IMR-90 (cell line): ENCODE measurements at regions not wholly inside any gene's neighbourhood (a gene's known extent, or its start where the extent isn't known, plus 50 kb on each side); places are given as distances from the start of the nearest gene placed in this dataset.

ENCODE experiments used
- ATAC-seq: fragments of 200-7000 bp; cut with Tn5 transposase; 2 replicates; pipeline ENCODE4 v1.9.1; 2020; ENCODE audit warnings: low read depth, mild to moderate bottlenecking, moderate library complexity
- BruUV-seq: library from RNA; stranded (reverse); fragments of 400-500 nt; replicated peaks from 2 replicates; lab custom pipeline; 2021; lab: Mats Ljungman, UMichigan
- CTCF ChIA-PET: fragments of 300-600 bp; formaldehyde crosslinking; extraction: SDS; loops from one replicate; lab custom pipeline; 2021; ENCODE audit warnings: antibody characterized with exemption; lab: Yijun Ruan, JAX
- POLR2A ChIA-PET: fragments of 300-600 bp; sonication (Branson Sonifier 250); formaldehyde crosslinking; loops from one replicate; lab custom pipeline; 2022; ENCODE audit warnings: antibody characterized with exemption; ENCODE audit not compliant: unreplicated experiment; lab: Charles Lee
- DNase-seq: peaks from one replicate; pipeline ENCODE4 v3.0.0; 2013
- H2AFZ ChIP-seq: replicated peaks from 2 replicates; pipeline ENCODE3; 2013; ENCODE audit warnings: low read length, mild to moderate bottlenecking; ENCODE audit not compliant: poor library complexity
- H2AK5ac ChIP-seq: 2 replicates; pipeline ENCODE4 v1.6.1; 2013; ENCODE audit warnings: low read depth, low read length, inconsistent platforms
- H2AK9ac ChIP-seq: replicated peaks from 2 replicates; pipeline ENCODE3; 2013; ENCODE audit warnings: mild to moderate bottlenecking, low read depth, low read length, moderate library complexity; ENCODE audit not compliant: poor library complexity
- H2BK120ac ChIP-seq: 2 replicates; pipeline ENCODE4 v1.6.1; 2013; ENCODE audit warnings: low read depth, low read length, inconsistent platforms
- H2BK15ac ChIP-seq: 3 replicates; pipeline ENCODE4 v1.6.1; 2013; ENCODE audit warnings: low read depth, low read length, inconsistent platforms
- H2BK20ac ChIP-seq: 2 replicates; pipeline ENCODE4 v1.6.1; 2013; ENCODE audit warnings: low read depth, mild to moderate bottlenecking, inconsistent platforms, low read length, moderate library complexity
- H2BK5ac ChIP-seq: 2 replicates; pipeline ENCODE4 v1.6.1; 2013; ENCODE audit warnings: mild to moderate bottlenecking, low read depth, low read length, inconsistent platforms; ENCODE audit not compliant: poor library complexity, severe bottlenecking
- H3K14ac ChIP-seq: replicated peaks from 2 replicates; pipeline ENCODE4 v1.6.1; 2013; ENCODE audit warnings: low read depth, low read length, inconsistent platforms
- H3K18ac ChIP-seq: 2 replicates; pipeline ENCODE4 v1.6.1; 2013; ENCODE audit warnings: low read depth, low read length, control low read depth
- H3K23ac ChIP-seq: 2 replicates; pipeline ENCODE4 v1.6.1; 2013; ENCODE audit warnings: low read depth, low read length, inconsistent platforms
- H3K27ac ChIP-seq: 2 replicates; pipeline ENCODE4 v1.5.1; 2013; ENCODE audit warnings: mild to moderate bottlenecking, control low read depth, low read length; ENCODE audit not compliant: insufficient read depth
- H3K27me3 ChIP-seq: 2 replicates; pipeline ENCODE4 v1.6.1; 2013; ENCODE audit warnings: low read length; ENCODE audit not compliant: control insufficient read depth, insufficient read depth
- H3K36me3 ChIP-seq: 2 replicates; pipeline ENCODE4 v1.6.1; 2013; ENCODE audit warnings: low read length, mixed read lengths; ENCODE audit not compliant: control insufficient read depth, insufficient read depth
- H3K4ac ChIP-seq: 2 replicates; pipeline ENCODE4 v1.6.1; 2013; ENCODE audit warnings: low read depth, low read length, inconsistent platforms
- H3K4me1 ChIP-seq: 2 replicates; pipeline ENCODE4 v1.6.1; 2013; ENCODE audit warnings: low read length, mixed read lengths; ENCODE audit not compliant: control insufficient read depth, insufficient read depth
- H3K4me2 ChIP-seq: 2 replicates; pipeline ENCODE4 v1.6.1; 2013; ENCODE audit warnings: low read depth, mild to moderate bottlenecking, control low read depth, low read length, moderate library complexity
- H3K4me3 ChIP-seq: 2 replicates; pipeline ENCODE4 v1.5.1; 2013; ENCODE audit warnings: low read depth, mild to moderate bottlenecking, control low read depth, low read length, moderate library complexity; ENCODE audit not compliant: insufficient read depth
- H3K56ac ChIP-seq: 2 replicates; pipeline ENCODE4 v1.6.1; 2013; ENCODE audit warnings: low read length, inconsistent platforms; ENCODE audit not compliant: insufficient read depth; ENCODE audit errors: extremely low read depth
- H3K79me1 ChIP-seq, 2 experiments: 2 replicates each; pipeline ENCODE4 v1.6.1; 2013; ENCODE audit warnings: low read length in 2 of 2, inconsistent platforms in 1 of 2, low read depth in 1 of 2
- H3K9ac ChIP-seq: 2 replicates; pipeline ENCODE4 v1.6.1; 2013; ENCODE audit warnings: low read depth, low read length, control low read depth
- H3K9me1 ChIP-seq: 2 replicates; pipeline ENCODE4 v1.6.1; 2013; ENCODE audit warnings: low read length, inconsistent platforms; ENCODE audit not compliant: insufficient read depth
- H3K9me3 ChIP-seq: 2 replicates; pipeline ENCODE4 v1.6.1; 2013; ENCODE audit warnings: low read length; ENCODE audit not compliant: control insufficient read depth, insufficient read depth
- H4K20me1 ChIP-seq: 2 replicates; pipeline ENCODE4 v1.6.1; 2013; ENCODE audit warnings: low read length, inconsistent platforms; ENCODE audit not compliant: insufficient read depth
- H4K5ac ChIP-seq: 2 replicates; pipeline ENCODE4 v1.6.1; 2013; ENCODE audit warnings: mild to moderate bottlenecking, low read depth, low read length, control low read depth
- H4K8ac ChIP-seq, 2 experiments: 2 replicates each; pipeline ENCODE4 v1.6.1; 2013; ENCODE audit warnings: low read depth in 2 of 2, low read length in 2 of 2, control low read depth in 1 of 2, inconsistent platforms in 1 of 2
- H4K91ac ChIP-seq: 2 replicates; pipeline ENCODE4 v1.6.1; 2013; ENCODE audit warnings: low read depth, low read length, inconsistent platforms; ENCODE audit not compliant: insufficient read depth
- BHLHE40 ChIP-seq: fragments of 150-350 bp; IDR thresholded peaks from 2 replicates; pipeline ENCODE4 v1.6.1; 2016; ENCODE audit warnings: mild to moderate bottlenecking, low read depth, low read length
- CEBPB ChIP-seq: IDR thresholded peaks from 2 replicates; pipeline ENCODE4 v1.6.1; 2012; ENCODE audit warnings: low read depth, low read length, improper control_type of control experiment
- CHD1 ChIP-seq: IDR thresholded peaks from 2 replicates; pipeline ENCODE4 v1.6.1; 2012; ENCODE audit warnings: low read depth, low read length, improper control_type of control experiment
- CTCF ChIP-seq: conservative IDR thresholded peaks from 2 replicates; pipeline ENCODE4 v1.5.1; 2012; ENCODE audit warnings: mild to moderate bottlenecking, low read depth, low read length, improper control_type of control experiment
- ELK1 ChIP-seq: fragments of 150-350 bp; IDR thresholded peaks from 2 replicates; pipeline ENCODE4 v1.6.1; 2016; ENCODE audit warnings: low read depth, mild to moderate bottlenecking, low read length, moderate library complexity, borderline replicate concordance
- FOS ChIP-seq: fragments of 150-350 bp; IDR thresholded peaks from 2 replicates; pipeline ENCODE4 v1.6.1; 2016; ENCODE audit warnings: low read depth, low read length
- MAFK ChIP-seq: IDR thresholded peaks from 2 replicates; pipeline ENCODE4 v1.6.1; 2012; ENCODE audit warnings: low read depth, low read length, improper control_type of control experiment
- MAZ ChIP-seq: IDR thresholded peaks from 2 replicates; pipeline ENCODE4 v1.6.1; 2012; ENCODE audit warnings: low read depth, mild to moderate bottlenecking, low read length, improper control_type of control experiment, moderate library complexity, borderline replicate concordance
- MXI1 ChIP-seq: IDR thresholded peaks from 2 replicates; pipeline ENCODE4 v1.6.1; 2012; ENCODE audit warnings: low read depth, mild to moderate bottlenecking, low read length, moderate library complexity, borderline replicate concordance
- NFE2L2 ChIP-seq: fragments of 150-350 bp; IDR thresholded peaks from 2 replicates; pipeline ENCODE4 v1.6.1; 2016; ENCODE audit warnings: low read depth, mild to moderate bottlenecking, low read length
- POLR2A ChIP-seq: IDR thresholded peaks from 2 replicates; pipeline ENCODE4 v1.6.1; 2012; ENCODE audit warnings: mild to moderate bottlenecking, low read depth, low read length
- RAD21 ChIP-seq: IDR thresholded peaks from 2 replicates; pipeline ENCODE4 v1.6.1; 2012; ENCODE audit warnings: low read length, improper control_type of control experiment
- RCOR1 ChIP-seq: IDR thresholded peaks from 2 replicates; pipeline ENCODE4 v1.6.1; 2012; ENCODE audit warnings: mild to moderate bottlenecking, low read length, improper control_type of control experiment; ENCODE audit not compliant: insufficient replicate concordance
- RFX5 ChIP-seq: IDR thresholded peaks from 2 replicates; pipeline ENCODE4 v1.8.0; 2012; ENCODE audit warnings: low read depth, mild to moderate bottlenecking, low read length, moderate library complexity
- SMC3 ChIP-seq: fragments of 150-350 bp; IDR thresholded peaks from 2 replicates; pipeline ENCODE4 v1.6.1; 2016; ENCODE audit warnings: low read depth, mild to moderate bottlenecking, antibody characterized with exemption, low read length, moderate library complexity
- USF2 ChIP-seq: fragments of 150-350 bp; IDR thresholded peaks from 2 replicates; pipeline ENCODE4 v1.6.1; 2017; ENCODE audit warnings: mild to moderate bottlenecking, antibody characterized with exemption, low read length, low read depth
- WGBS, 2 experiments: methylation state at CpG; one replicate each; pipeline versions ENCODE4 v1.1.5 to v1.1.7; 2013; ENCODE audit warnings: missing lambda C conversion rate in 2 of 2; ENCODE audit not compliant: insufficient read length in 1 of 2; ENCODE audit errors: extremely low coverage in 2 of 2; 5-methylcytosine and 5-hydroxymethylcytosine counted together
- dilution Hi-C: fragments of 300-500 bp; cut with HindIII; formaldehyde crosslinking; loops from one replicate; pipeline ENCODE4 v1.14.3; 2018; ENCODE audit warnings: low sequenced_read_pairs; ENCODE audit not compliant: unreplicated experiment
- in situ Hi-C: fragments of 300-500 bp; cut with MboI; formaldehyde crosslinking; loops from 3 replicates; pipeline ENCODE4 v1.14.3; 2019; ENCODE audit warnings: low sequenced_read_pairs, inconsistent platforms, mixed read lengths
- intact Hi-C: fragments of 100-400 bp; cut with micrococcal nuclease; formaldehyde crosslinking; loops from 2 replicates; pipeline ENCODE4 v1.10.0; 2022

GRCh38 chr16:56121156-56121500, 70.2 kb upstream of the GNAO1 start:
- H3K56ac ChIP-seq = no peak overlapping the region
- H3K14ac ChIP-seq = no peak overlapping the region
- H3K27me3 ChIP-seq = no peaks in the 10 kb centered on the region
- H4K91ac ChIP-seq = no peak overlapping the region
- DNase-seq = no peak
- WGBS, 2 experiments = no CpG with 5 or more reads among the region's 2 CpGs
- H4K8ac ChIP-seq = no peak overlapping the region
- intact Hi-C loops (no loop called here), dilution Hi-C loops (no loop called here), in situ Hi-C loops (no loop called here)
- ChIA-PET POLR2A (no interaction called here), CTCF (no interaction called here)
- BruUV-seq = no TSS peak
- H3K4me2 ChIP-seq = no peak overlapping the region
- no peaks in the 10 kb centered on the region for H3K4me1 ChIP-seq
- H2BK5ac ChIP-seq = no peak overlapping the region
- ATAC-seq = no peak
- H3K4ac ChIP-seq = no peak overlapping the region
- no peak overlapping the region for H2AK9ac ChIP-seq
- no peaks in the 10 kb centered on the region for H3K9me1 ChIP-seq
- no peak overlapping the region for H3K18ac ChIP-seq
- no peak overlapping the region for H2AFZ ChIP-seq
- no peak overlapping the region for H2BK15ac ChIP-seq
- H3K23ac ChIP-seq = no peak overlapping the region
- H2BK120ac ChIP-seq = no peak overlapping the region
- H4K20me1 ChIP-seq = no peaks in the 10 kb centered on the region
- no peaks in the 10 kb centered on the region for H3K36me3 ChIP-seq
- H2AK5ac ChIP-seq = no peak overlapping the region
- no peaks in the 10 kb centered on the region for H3K79me1 ChIP-seq
- H3K9ac ChIP-seq = no peak overlapping the region
- H3K27ac ChIP-seq = no peak overlapping the region
- H2BK20ac ChIP-seq = no peak overlapping the region
- H4K5ac ChIP-seq = no peak overlapping the region
- TF ChIP-seq RAD21 (no peak), RFX5 (no peak), NFE2L2 (no peak), MAZ (no peak), CEBPB (no peak), MXI1 (no peak), FOS (no peak), MAFK (no peak), POLR2A (no peak), RCOR1 (no peak), ELK1 (no peak), CHD1 (no peak), USF2 (no peak), SMC3 (no peak), CTCF (no peak), BHLHE40 (no peak)
- H3K4me3 ChIP-seq = no peak overlapping the region
- H3K9me3 ChIP-seq = no peaks in the 10 kb centered on the region
